CD14-positive monocyte (primary cell): ENCODE measurements at regions not wholly inside any gene's neighbourhood (a gene's known extent, or its start where the extent isn't known, plus 50 kb on each side); places are given as distances from the start of the nearest gene placed in this dataset.

ENCODE experiments used
- DNase-seq, 3 donors: peaks; one replicate each; pipeline ENCODE4 v3.0.0-alpha.2; 2011 to 2022
- H2AFZ ChIP-seq: 2 replicates; pipeline ENCODE4 v1.6.0; 2012; ENCODE audit warnings: mild to moderate bottlenecking, low read depth, low read length, inconsistent platforms; ENCODE audit not compliant: insufficient read depth, poor library complexity, severe bottlenecking
- H3K27ac ChIP-seq, 2 donors: 1 replicate in 1 of 2; 2 replicates in 1 of 2; pipeline ENCODE4 v1.5.1; 2012 to 2013; ENCODE audit warnings: low read length in 2 of 2, control low read depth in 1 of 2, inconsistent platforms in 1 of 2, low read depth in 1 of 2, mild to moderate bottlenecking in 1 of 2
- H3K27me3 ChIP-seq, 2 donors: one replicate each; pipeline versions ENCODE4 v1.6.0 to v1.6.1; 2011 to 2013; ENCODE audit warnings: low read length in 2 of 2; ENCODE audit not compliant: control insufficient read depth in 2 of 2, insufficient read depth in 2 of 2
- H3K36me3 ChIP-seq, 2 donors: replicated peaks in 1 of 2; 1 replicate in 1 of 2; 2 replicates in 1 of 2; pipeline versions ENCODE4 v1.5.1 to v1.6.1; 2012 to 2013; ENCODE audit warnings: low read length in 2 of 2, control low read depth in 1 of 2, inconsistent platforms in 1 of 2, mild to moderate bottlenecking in 1 of 2; ENCODE audit not compliant: insufficient read depth in 2 of 2, control insufficient read depth in 1 of 2
- H3K4me1 ChIP-seq, 2 donors: 1 replicate in 1 of 2; 2 replicates in 1 of 2; pipeline versions ENCODE4 v1.5.1 to v1.6.1; 2012 to 2013; ENCODE audit warnings: low read length in 2 of 2, control low read depth in 1 of 2, inconsistent platforms in 1 of 2, mild to moderate bottlenecking in 1 of 2, moderate library complexity in 1 of 2; ENCODE audit not compliant: insufficient read depth in 2 of 2, control insufficient read depth in 1 of 2
- H3K4me2 ChIP-seq: replicated peaks from 2 replicates; pipeline ENCODE3; 2012; ENCODE audit warnings: low read length, moderate library complexity, mild to moderate bottlenecking; ENCODE audit not compliant: poor library complexity, severe bottlenecking; ENCODE audit errors: extremely low read depth
- H3K4me3 ChIP-seq, 3 experiments: fragments of 200-600 bp in 1 of 3; sonication (generic) in 1 of 3; replicated peaks in 1 of 3; 1 replicate in 2 of 3; 2 replicates in 1 of 3; pipeline ENCODE4 v1.5.1; 2011 to 2013; ENCODE audit warnings: low read length in 3 of 3, mild to moderate bottlenecking in 3 of 3, control low read depth in 2 of 3, low read depth in 2 of 3, inconsistent platforms in 1 of 3, moderate library complexity in 1 of 3
- H3K79me2 ChIP-seq: 2 replicates; pipeline ENCODE4 v1.6.0; 2012; ENCODE audit warnings: mild to moderate bottlenecking, control low read depth, inconsistent platforms, low read length, moderate library complexity; ENCODE audit not compliant: insufficient read depth
- H3K9ac ChIP-seq: 2 replicates; pipeline ENCODE4 v1.6.0; 2017; ENCODE audit warnings: low read length, mild to moderate bottlenecking; ENCODE audit not compliant: insufficient read depth, poor library complexity, severe bottlenecking
- H3K9me3 ChIP-seq, 2 donors: replicated peaks in 1 of 2; 1 replicate in 1 of 2; 2 replicates in 1 of 2; pipeline versions ENCODE4 v1.5.1 to v1.6.1; 2012 to 2013; ENCODE audit warnings: low read length in 2 of 2, control low read depth in 1 of 2; ENCODE audit not compliant: control insufficient read depth in 1 of 2, insufficient read depth in 1 of 2
- H4K20me1 ChIP-seq: 2 replicates; pipeline ENCODE4 v1.6.0; 2012; ENCODE audit warnings: mild to moderate bottlenecking, low read length, control low read depth, moderate library complexity; ENCODE audit not compliant: insufficient read depth
- H3K27ac Mint-ChIP-seq, 7 donors: one replicate each; pipeline ENCODE4 v1.8.0; 2020; ENCODE audit warnings: mild to moderate bottlenecking in 7 of 7, mixed read lengths in 7 of 7, moderate library complexity in 6 of 7, inconsistent platforms in 2 of 7
- H3K27me3 Mint-ChIP-seq, 3 donors: one replicate each; pipeline ENCODE4 v1.8.0; 2021 to 2022; ENCODE audit warnings: low read depth in 3 of 3, mild to moderate bottlenecking in 3 of 3, mixed read lengths in 3 of 3, moderate library complexity in 3 of 3, inconsistent platforms in 1 of 3
- H3K36me3 Mint-ChIP-seq, 2 donors: one replicate each; pipeline ENCODE4 v1.8.0; 2020; ENCODE audit warnings: mixed read lengths in 2 of 2, inconsistent platforms in 1 of 2, mild to moderate bottlenecking in 1 of 2
- H3K4me1 Mint-ChIP-seq: one replicate; pipeline ENCODE4 v1.8.0; 2020; ENCODE audit warnings: mild to moderate bottlenecking, mixed read lengths
- H3K4me3 Mint-ChIP-seq, 2 donors: one replicate each; pipeline ENCODE4 v1.8.0; 2020; ENCODE audit warnings: mild to moderate bottlenecking in 2 of 2, mixed read lengths in 2 of 2, moderate library complexity in 1 of 2
- H3K9me3 Mint-ChIP-seq, 7 donors: one replicate each; pipeline ENCODE4 v1.8.0; 2020 to 2022; ENCODE audit warnings: mixed read lengths in 7 of 7, mild to moderate bottlenecking in 6 of 7, moderate library complexity in 6 of 7, inconsistent platforms in 2 of 7
- CTCF ChIP-seq: fragments of 200-600 bp; IDR thresholded peaks from one replicate; pipeline ENCODE4 v1.8.0; 2022; ENCODE audit warnings: antibody characterized with exemption, mild to moderate bottlenecking
- WGBS: methylation state at CpG from one replicate; pipeline ENCODE4 v1.1.5; 2013; ENCODE audit warnings: missing lambda C conversion rate; ENCODE audit not compliant: insufficient coverage; 5-methylcytosine and 5-hydroxymethylcytosine counted together
- intact Hi-C, 2 donors: fragments of 100-400 bp; cut with micrococcal nuclease; formaldehyde crosslinking; loops; one replicate each; pipeline versions ENCODE4 v1.15.0 to v1.15.1; 2023

GRCh38 chr2:190137561-190137960 is 75.0 kb upstream of the MSTN start:
- H3K9ac ChIP-seq: no peak overlapping the region
- no peak overlapping the region for H2AFZ ChIP-seq
- Mint-ChIP-seq H3K4me1 (no peaks in the 10 kb centered on the region), H3K27ac (no peak overlapping the region), H3K9me3 (peaks cover 5 to 26% (median 14%) of the 10 kb centered on the region in 7 donors), H3K36me3 (no peaks in the 10 kb centered on the region), H3K27me3 (peaks cover 0 to 2% (median 0%) of the 10 kb centered on the region in 3 donors), H3K4me3 (no peak overlapping the region)
- peaks cover 10 to 11% of the 10 kb centered on the region in 2 donors for H3K9me3 ChIP-seq
- no peak overlapping the region for H3K4me2 ChIP-seq
- H3K27ac ChIP-seq: no peak overlapping the region
- no peak for TF ChIP-seq CTCF
- no peaks in the 10 kb centered on the region for H3K36me3 ChIP-seq
- H3K27me3 ChIP-seq: no peaks in the 10 kb centered on the region
- intact Hi-C loops: no loop called here
- no peaks in the 10 kb centered on the region for H3K4me1 ChIP-seq
- H3K79me2 ChIP-seq: no peaks in the 10 kb centered on the region
- DNase-seq: no peak
- no peak overlapping the region for H3K4me3 ChIP-seq
- H4K20me1 ChIP-seq: no peaks in the 10 kb centered on the region
- WGBS: no CpG with 5 or more reads among the region's 2 CpGs

GRCh38 chr2:190136825-190137224 is 74.3 kb upstream of the MSTN start:
- H3K27me3 Mint-ChIP-seq: peaks cover 0 to 2% (median 0%) of the 10 kb centered on the region in 3 donors
- Histone ChIP-seq H4K20me1 (no peaks in the 10 kb centered on the region), H3K9ac (no peak overlapping the region), H3K27me3 (no peaks in the 10 kb centered on the region), H3K79me2 (no peaks in the 10 kb centered on the region), H3K4me1 (no peaks in the 10 kb centered on the region), H3K36me3 (no peaks in the 10 kb centered on the region), H3K4me2 (no peak overlapping the region), H3K9me3 (peaks cover 10 to 11% of the 10 kb centered on the region in 2 donors), H3K27ac (no peak overlapping the region), H3K4me3 (no peak overlapping the region), H2AFZ (no peak overlapping the region)
- H3K9me3 Mint-ChIP-seq: peaks cover 5 to 23% (median 12%) of the 10 kb centered on the region in 7 donors
- TF ChIP-seq CTCF: no peak
- DNase-seq: no peak
- H3K4me1 Mint-ChIP-seq: no peaks in the 10 kb centered on the region
- no peak overlapping the region for H3K4me3 Mint-ChIP-seq
- no peak overlapping the region for H3K27ac Mint-ChIP-seq
- H3K36me3 Mint-ChIP-seq: no peaks in the 10 kb centered on the region
- intact Hi-C loops: no loop called here
- WGBS: no CpG with 5 or more reads among the region's 2 CpGs
